WTC11 (cell line): ENCODE measurements at regions not wholly inside any gene's neighbourhood (a gene's known extent, or its start where the extent isn't known, plus 50 kb on each side); places are given as distances from the start of the nearest gene placed in this dataset.

ENCODE experiments used
- ATF2 ChIP-seq: sonication (generic); formaldehyde crosslinking; IDR thresholded peaks from 2 replicates; pipeline ENCODE4 v1.8.1; 2022; ENCODE audit warnings: low read depth, missing genetic modification reagents, borderline replicate concordance
- CTCF ChIP-seq: fragments of 200-600 bp; IDR thresholded peaks from 2 replicates; pipeline ENCODE4 v1.8.0; 2022; ENCODE audit warnings: antibody characterized with exemption
- JUN ChIP-seq: sonication (generic); formaldehyde crosslinking; IDR thresholded peaks from 2 replicates; pipeline ENCODE4 v1.8.0; 2023; ENCODE audit warnings: mild to moderate bottlenecking, missing genetic modification reagents
- NR2C2 ChIP-seq: sonication (generic); formaldehyde crosslinking; IDR thresholded peaks from 2 replicates; pipeline ENCODE4 v1.8.0; 2022; ENCODE audit warnings: mild to moderate bottlenecking, missing genetic modification reagents
- TF ChIP-seq, protein P1 (sequence below): sonication (generic); formaldehyde crosslinking; IDR thresholded peaks from 2 replicates; pipeline ENCODE4 v1.8.0; 2022; ENCODE audit warnings: mild to moderate bottlenecking, missing genetic modification reagents

DNA sequence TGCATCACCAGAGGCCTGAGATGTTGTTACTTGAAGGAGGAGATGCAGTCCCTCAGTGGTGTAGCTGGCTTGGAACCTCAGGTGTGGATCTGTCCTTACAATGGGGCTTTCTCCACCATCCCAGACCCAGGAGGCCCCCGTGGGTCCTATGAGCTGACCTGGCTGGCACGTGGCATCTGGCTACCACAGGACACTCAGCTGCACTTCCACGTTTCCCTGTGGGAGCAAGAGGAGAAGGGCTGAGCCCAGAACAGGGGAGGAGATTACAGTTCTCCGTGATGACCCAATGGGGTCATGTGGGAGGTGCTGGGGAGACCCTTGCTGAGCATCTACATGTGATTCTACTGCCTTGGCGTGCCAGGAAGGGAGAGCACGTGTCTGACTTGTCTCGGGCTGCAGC is 1448.4 kb downstream of the TBC1D22A start:
- TF ChIP-seq CTCF (no peak), JUN (CRISPR knock-in tag) (no peak), ATF2 (no peak), NR2C2 (CRISPR knock-in tag) (no peak)
- TF ChIP-seq, protein P1, sequence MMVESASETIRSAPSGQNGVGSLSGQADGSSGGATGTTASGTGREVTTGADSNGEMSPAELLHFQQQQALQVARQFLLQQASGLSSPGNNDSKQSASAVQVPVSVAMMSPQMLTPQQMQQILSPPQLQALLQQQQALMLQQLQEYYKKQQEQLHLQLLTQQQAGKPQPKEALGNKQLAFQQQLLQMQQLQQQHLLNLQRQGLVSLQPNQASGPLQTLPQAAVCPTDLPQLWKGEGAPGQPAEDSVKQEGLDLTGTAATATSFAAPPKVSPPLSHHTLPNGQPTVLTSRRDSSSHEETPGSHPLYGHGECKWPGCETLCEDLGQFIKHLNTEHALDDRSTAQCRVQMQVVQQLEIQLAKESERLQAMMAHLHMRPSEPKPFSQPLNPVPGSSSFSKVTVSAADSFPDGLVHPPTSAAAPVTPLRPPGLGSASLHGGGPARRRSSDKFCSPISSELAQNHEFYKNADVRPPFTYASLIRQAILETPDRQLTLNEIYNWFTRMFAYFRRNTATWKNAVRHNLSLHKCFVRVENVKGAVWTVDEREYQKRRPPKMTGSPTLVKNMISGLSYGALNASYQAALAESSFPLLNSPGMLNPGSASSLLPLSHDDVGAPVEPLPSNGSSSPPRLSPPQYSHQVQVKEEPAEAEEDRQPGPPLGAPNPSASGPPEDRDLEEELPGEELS (CRISPR knock-in tag), result no peak
